ENCODE measurements at regions not wholly inside any gene's neighbourhood (a gene's known extent, or its start where the extent isn't known, plus 50 kb on each side); places are given as distances from the start of the nearest gene placed in this dataset.

- no peak for TF ChIP-seq ESRRG (CRISPR knock-in tag; IDR thresholded peaks at IDR 0.05)
- no peak for TF ChIP-seq BACH2 (CRISPR knock-in tag; IDR thresholded peaks at IDR 0.05; ENCODE audit: borderline replicate concordance)
- TF ChIP-seq PPARA (CRISPR knock-in tag; IDR thresholded peaks at IDR 0.05; ENCODE audit: borderline replicate concordance): no peak
- no peak for TF ChIP-seq RARB (CRISPR knock-in tag; IDR thresholded peaks at IDR 0.05)
- no peak for TF ChIP-seq CSDC2 (CRISPR knock-in tag; IDR thresholded peaks at IDR 0.05)
- TF ChIP-seq ZFP3 (CRISPR knock-in tag; IDR thresholded peaks at IDR 0.05): no peak
- TF ChIP-seq OSR1 (CRISPR knock-in tag; IDR thresholded peaks at IDR 0.05): no peak
- no peak for TF ChIP-seq ZNF8 (CRISPR knock-in tag; IDR thresholded peaks at IDR 0.05)
- no peak for TF ChIP-seq CSRNP3 (CRISPR knock-in tag; IDR thresholded peaks at IDR 0.05)
- TF ChIP-seq ZFP30 (CRISPR knock-in tag; IDR thresholded peaks at IDR 0.05): no peak
- no peak for TF ChIP-seq GLIS3 (CRISPR knock-in tag; IDR thresholded peaks at IDR 0.05)
Observed at GRCh38 chr10:15985690-15986089, 125.4 kb upstream of the MINDY3 start.
